ENCODE measurements at regions not wholly inside any gene's neighbourhood (a gene's known extent, or its start where the extent isn't known, plus 50 kb on each side); places are given as distances from the start of the nearest gene placed in this dataset.

- no peak for DNase-seq (ENCODE audit: extremely low spot score)
- intact Hi-C loops (cut with DNase I), result no loop called here
- H3K9me3 ChIP-seq, result peaks cover 0 to 9% (median 7%) of the 10 kb centered on the region in 4 donors
- no peak overlapping the region for H3K4me3 ChIP-seq
- H3K27me3 ChIP-seq, result no peaks in the 10 kb centered on the region
- WGBS, result 88% methylated on average over 2 of the region's 2 CpGs
- no peaks in the 10 kb centered on the region for H3K4me1 ChIP-seq
- H3K27ac ChIP-seq (replicated peaks in 1 of 4), result no peak overlapping the region
- no peak for TF ChIP-seq CTCF (IDR thresholded peaks at IDR 0.05)
- no peaks in the 10 kb centered on the region for H3K36me3 ChIP-seq
These were observed 253.9 kb upstream of the LRRN1 start for GRCh38 chr3:3545360-3545759.

GRCh38 chr3:3538451-3538850 is 260.8 kb upstream of the LRRN1 start:
- intact Hi-C loops (cut with DNase I), result no loop called here
- no peak for DNase-seq (ENCODE audit: extremely low spot score)
- H3K4me1 ChIP-seq, result no peaks in the 10 kb centered on the region
- no peaks in the 10 kb centered on the region for H3K9me3 ChIP-seq
- no peak overlapping the region for H3K27ac ChIP-seq (replicated peaks in 1 of 4)
- H3K4me3 ChIP-seq, result no peak overlapping the region
- 85% methylated on average over 4 of the region's 4 CpGs for WGBS
- H3K27me3 ChIP-seq, result no peaks in the 10 kb centered on the region
- TF ChIP-seq EP300 (IDR thresholded peaks at IDR 0.05), result no peak
- no peak for TF ChIP-seq POLR2AphosphoS5 (IDR thresholded peaks at IDR 0.05)
- no peak for TF ChIP-seq CTCF (IDR thresholded peaks at IDR 0.05)
- no peak for TF ChIP-seq POLR2A (IDR thresholded peaks at IDR 0.05; ENCODE audit: low read depth)
- H3K36me3 ChIP-seq, result no peaks in the 10 kb centered on the region

GRCh38 chr3:3532508-3532907 is 266.7 kb upstream of the LRRN1 start:
- H3K9me3 ChIP-seq, result no peaks in the 10 kb centered on the region
- no peak overlapping the region for H3K4me3 ChIP-seq
- DNase-seq (ENCODE audit: extremely low spot score), result no peak
- H3K4me1 ChIP-seq, result no peaks in the 10 kb centered on the region
- TF ChIP-seq CTCF (IDR thresholded peaks at IDR 0.05), result no peak
- TF ChIP-seq EP300 (IDR thresholded peaks at IDR 0.05), result no peak
- no peak for TF ChIP-seq POLR2AphosphoS5 (IDR thresholded peaks at IDR 0.05)
- TF ChIP-seq POLR2A (IDR thresholded peaks at IDR 0.05; ENCODE audit: low read depth), result no peak
- 90% methylated on average over 1 of the region's 1 CpG for WGBS
- H3K27ac ChIP-seq (replicated peaks in 1 of 4), result no peak overlapping the region
- intact Hi-C loops (cut with DNase I), result no loop called here
- no peaks in the 10 kb centered on the region for H3K27me3 ChIP-seq
- no peaks in the 10 kb centered on the region for H3K36me3 ChIP-seq

GRCh38 chr3:3531476-3531875 is 267.8 kb upstream of the LRRN1 start:
- H3K9me3 ChIP-seq, result no peaks in the 10 kb centered on the region
- TF ChIP-seq POLR2AphosphoS5 (IDR thresholded peaks at IDR 0.05) (no peak), CTCF (IDR thresholded peaks at IDR 0.05) (no peak), POLR2A (IDR thresholded peaks at IDR 0.05; ENCODE audit: low read depth) (no peak), EP300 (IDR thresholded peaks at IDR 0.05) (no peak)
- no peaks in the 10 kb centered on the region for H3K27me3 ChIP-seq

GRCh38 chr3:3519266-3519665 is 280.0 kb upstream of the LRRN1 start:
- H3K4me3 ChIP-seq, result no peak overlapping the region
- no peak for TF ChIP-seq POLR2A (IDR thresholded peaks at IDR 0.05; ENCODE audit: low read depth)
- TF ChIP-seq EP300 (IDR thresholded peaks at IDR 0.05), result no peak
- TF ChIP-seq POLR2AphosphoS5 (IDR thresholded peaks at IDR 0.05), result no peak
- no peak for TF ChIP-seq CTCF (IDR thresholded peaks at IDR 0.05)
- H3K36me3 ChIP-seq, result no peaks in the 10 kb centered on the region
- H3K4me1 ChIP-seq, result no peaks in the 10 kb centered on the region
- no peaks in the 10 kb centered on the region for H3K9me3 ChIP-seq
- 39% methylated on average over 2 of the region's 2 CpGs for WGBS
- intact Hi-C loops (cut with DNase I), result no loop called here
- no peak overlapping the region for H3K27ac ChIP-seq (replicated peaks in 1 of 4)
- no peak for DNase-seq (ENCODE audit: extremely low spot score)
- H3K27me3 ChIP-seq, result no peaks in the 10 kb centered on the region

More at GRCh38 chr3:3531476-3531875, 267.8 kb upstream of the LRRN1 start:
- no peaks in the 10 kb centered on the region for H3K4me1 ChIP-seq
- WGBS, result 87% methylated on average over 4 of the region's 4 CpGs
- no peaks in the 10 kb centered on the region for H3K36me3 ChIP-seq
- no peak overlapping the region for H3K4me3 ChIP-seq
- no peak overlapping the region for H3K27ac ChIP-seq (replicated peaks in 1 of 4)
- no peak for DNase-seq (ENCODE audit: extremely low spot score)
- intact Hi-C loops (cut with DNase I), result no loop called here
